ENCODE measurements at regions not wholly inside any gene's neighbourhood (a gene's known extent, or its start where the extent isn't known, plus 50 kb on each side); places are given as distances from the start of the nearest gene placed in this dataset.
"Not testable (repeated sequence)": the region's sequence is repeated elsewhere in the genome, so short reads cannot be mapped to it uniquely, and the experiment has no call there.

DNA sequence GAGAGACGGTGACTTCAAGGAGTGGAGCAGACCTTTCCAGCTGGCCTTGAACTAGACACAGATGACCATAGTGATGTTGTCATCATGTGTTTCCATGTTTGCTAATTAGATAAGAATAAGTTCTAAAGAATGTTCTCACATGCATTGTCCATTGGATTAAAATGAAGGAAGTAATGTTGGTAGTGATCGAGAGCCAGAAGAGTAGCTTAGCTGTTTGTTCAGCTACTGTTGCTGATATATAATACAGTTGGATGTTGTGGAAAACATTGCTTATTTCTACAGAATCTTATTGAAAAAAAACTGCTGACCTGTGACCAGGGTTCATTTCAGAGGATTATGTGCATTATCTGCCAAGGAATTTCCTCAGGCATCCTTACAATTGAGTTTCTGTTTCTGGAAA lies 249.1 kb upstream of the POGK start:
- TF ChIP-seq, protein P1, sequence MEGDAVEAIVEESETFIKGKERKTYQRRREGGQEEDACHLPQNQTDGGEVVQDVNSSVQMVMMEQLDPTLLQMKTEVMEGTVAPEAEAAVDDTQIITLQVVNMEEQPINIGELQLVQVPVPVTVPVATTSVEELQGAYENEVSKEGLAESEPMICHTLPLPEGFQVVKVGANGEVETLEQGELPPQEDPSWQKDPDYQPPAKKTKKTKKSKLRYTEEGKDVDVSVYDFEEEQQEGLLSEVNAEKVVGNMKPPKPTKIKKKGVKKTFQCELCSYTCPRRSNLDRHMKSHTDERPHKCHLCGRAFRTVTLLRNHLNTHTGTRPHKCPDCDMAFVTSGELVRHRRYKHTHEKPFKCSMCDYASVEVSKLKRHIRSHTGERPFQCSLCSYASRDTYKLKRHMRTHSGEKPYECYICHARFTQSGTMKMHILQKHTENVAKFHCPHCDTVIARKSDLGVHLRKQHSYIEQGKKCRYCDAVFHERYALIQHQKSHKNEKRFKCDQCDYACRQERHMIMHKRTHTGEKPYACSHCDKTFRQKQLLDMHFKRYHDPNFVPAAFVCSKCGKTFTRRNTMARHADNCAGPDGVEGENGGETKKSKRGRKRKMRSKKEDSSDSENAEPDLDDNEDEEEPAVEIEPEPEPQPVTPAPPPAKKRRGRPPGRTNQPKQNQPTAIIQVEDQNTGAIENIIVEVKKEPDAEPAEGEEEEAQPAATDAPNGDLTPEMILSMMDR (IDR thresholded peaks at IDR 0.05; ENCODE audit: insufficient read depth, low read depth, low read length): no peak
- Histone ChIP-seq H3K36me3 (ENCODE audit: control insufficient read depth, insufficient read depth, low read length) (no peaks in the 10 kb centered on the region), H3K4me3 (ENCODE audit: low read depth, low read length) (no peak overlapping the region), H3K27me3 (ENCODE audit: control insufficient read depth, insufficient read depth, low read length) (no peaks in the 10 kb centered on the region)
- ChIA-PET CTCF (interaction anchor here (0.9 kb wide), 1 partner anchor 74 kb away, joined by 3 read pairs; no protein-coding TSS in a partner anchor), POLR2A (no interaction called here)
- DNase-seq (ENCODE audit: low read depth): no peak

DNA sequence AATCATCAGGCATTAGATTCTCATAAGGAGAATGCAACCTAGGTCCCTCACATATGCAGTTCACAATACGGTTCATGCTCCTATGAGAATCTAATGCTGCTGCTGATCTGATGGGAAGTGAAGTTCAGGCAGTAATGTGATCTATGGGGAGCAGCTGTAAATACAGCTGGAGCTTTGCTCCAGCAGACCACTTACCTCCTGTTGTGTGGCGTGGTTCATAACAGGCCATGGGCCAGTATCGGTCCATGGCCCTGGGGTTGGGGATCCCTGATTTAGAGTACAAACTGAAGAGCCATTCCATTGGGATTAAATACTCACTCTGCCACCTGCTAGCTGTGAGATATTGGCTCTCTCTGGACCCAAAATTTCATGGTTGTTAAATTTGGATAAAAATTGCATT lies 244.6 kb upstream of the POGK start:
- Histone ChIP-seq H3K36me3 (ENCODE audit: control insufficient read depth, insufficient read depth, low read length) (no peaks in the 10 kb centered on the region), H3K27me3 (ENCODE audit: control insufficient read depth, insufficient read depth, low read length) (no peaks in the 10 kb centered on the region), H3K4me3 (ENCODE audit: low read depth, low read length) (no peak overlapping the region)
- TF ChIP-seq, protein P1 (IDR thresholded peaks at IDR 0.05; ENCODE audit: insufficient read depth, low read depth, low read length): no peak
- ChIA-PET CTCF (no interaction called here), POLR2A (no interaction called here)
- DNase-seq (ENCODE audit: low read depth): no peak

DNA sequence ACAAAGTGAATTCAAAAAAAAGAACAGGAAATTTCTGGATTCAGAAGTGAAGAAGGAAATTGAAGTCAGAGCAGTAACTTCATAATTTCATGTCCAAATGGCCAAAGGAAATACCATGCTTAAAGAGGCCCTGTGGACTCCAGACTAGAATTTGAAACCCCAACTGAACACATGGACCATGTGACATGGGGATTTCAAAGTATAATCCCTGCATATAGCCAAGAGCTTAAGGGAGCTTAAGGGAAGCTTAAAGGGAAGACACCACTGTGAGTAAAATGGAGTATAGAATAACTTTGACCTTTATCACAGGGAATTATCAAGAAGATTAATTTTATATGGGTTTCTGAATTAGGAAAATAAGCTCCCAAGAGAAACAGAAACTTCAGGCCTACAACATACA lies 241.8 kb upstream of the POGK start:
- ChIA-PET POLR2A (no interaction called here), CTCF (no interaction called here)
- Histone ChIP-seq H3K4me3 (ENCODE audit: low read depth, low read length) (no peak overlapping the region), H3K27me3 (ENCODE audit: control insufficient read depth, insufficient read depth, low read length) (no peaks in the 10 kb centered on the region), H3K36me3 (ENCODE audit: control insufficient read depth, insufficient read depth, low read length) (no peaks in the 10 kb centered on the region)
- TF ChIP-seq, protein P1 (IDR thresholded peaks at IDR 0.05; ENCODE audit: insufficient read depth, low read depth, low read length): no peak
- no peak for DNase-seq (ENCODE audit: low read depth)

DNA sequence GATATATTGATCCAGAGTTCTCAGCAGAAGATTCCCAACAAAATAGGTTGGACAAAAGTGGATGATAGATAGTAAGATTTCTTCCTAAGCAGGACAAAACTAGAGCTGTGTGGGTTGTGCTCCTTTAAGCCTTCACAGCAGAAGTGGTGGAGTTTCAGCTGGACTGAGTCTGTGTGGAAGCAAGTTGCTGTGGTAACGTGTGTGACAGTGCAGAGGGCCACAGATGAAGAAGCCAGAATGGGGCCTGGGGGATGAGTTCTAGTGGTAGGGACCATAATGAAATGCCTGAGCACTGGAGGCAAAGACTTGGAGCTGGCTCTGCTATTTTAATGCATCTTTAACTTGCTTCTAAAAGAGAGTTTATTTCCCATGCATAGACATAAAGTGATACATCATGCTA lies 238.7 kb upstream of the POGK start:
- H3K4me3 ChIP-seq (ENCODE audit: low read depth, low read length): no peak overlapping the region
- no peaks in the 10 kb centered on the region for H3K27me3 ChIP-seq (ENCODE audit: control insufficient read depth, insufficient read depth, low read length)
- no peak for DNase-seq (ENCODE audit: low read depth)
- ChIA-PET POLR2A (no interaction called here), CTCF (no interaction called here)
- TF ChIP-seq, protein P1 (IDR thresholded peaks at IDR 0.05; ENCODE audit: insufficient read depth, low read depth, low read length): no peak
- H3K36me3 ChIP-seq (ENCODE audit: control insufficient read depth, insufficient read depth, low read length): no peaks in the 10 kb centered on the region

DNA sequence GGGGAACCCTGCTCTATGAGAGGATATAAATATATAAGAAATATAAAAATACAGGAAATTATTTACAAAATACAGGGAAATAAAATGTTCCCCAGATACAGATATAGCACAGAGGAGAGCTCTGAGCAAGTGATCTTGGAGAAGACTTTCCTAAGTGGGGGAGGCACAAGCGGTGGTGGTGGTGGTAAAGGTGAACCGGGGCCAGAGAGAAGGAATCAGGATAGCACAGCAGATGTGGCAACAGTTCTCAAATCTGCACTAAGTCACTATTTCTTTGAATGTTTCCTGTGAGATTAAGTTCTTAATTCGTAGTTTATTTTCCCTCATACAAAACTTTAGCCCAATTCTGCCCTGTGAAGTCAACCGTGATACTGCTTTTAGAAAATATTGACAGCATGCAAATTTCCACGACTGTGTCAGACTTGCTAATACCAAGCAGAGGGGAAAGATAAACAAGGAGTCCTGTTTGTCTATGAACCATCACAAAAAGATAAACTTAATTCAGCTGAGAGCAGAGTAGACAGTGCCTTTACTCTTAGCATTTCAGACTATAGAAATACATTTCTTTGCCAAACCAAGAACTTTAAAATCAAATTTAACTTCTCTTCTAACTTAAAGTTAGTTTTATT lies 237.5 kb upstream of the POGK start:
- CTCF ChIA-PET: no interaction called here
- POLR2A ChIA-PET: no interaction called here
- DNase-seq (ENCODE audit: low read depth): no peak
- Histone ChIP-seq H3K36me3 (ENCODE audit: control insufficient read depth, insufficient read depth, low read length) (no peaks in the 10 kb centered on the region), H3K27me3 (ENCODE audit: control insufficient read depth, insufficient read depth, low read length) (no peaks in the 10 kb centered on the region), H3K4me3 (ENCODE audit: low read depth, low read length) (no peak overlapping the region)
- TF ChIP-seq, protein P1 (IDR thresholded peaks at IDR 0.05; ENCODE audit: insufficient read depth, low read depth, low read length): no peak

DNA sequence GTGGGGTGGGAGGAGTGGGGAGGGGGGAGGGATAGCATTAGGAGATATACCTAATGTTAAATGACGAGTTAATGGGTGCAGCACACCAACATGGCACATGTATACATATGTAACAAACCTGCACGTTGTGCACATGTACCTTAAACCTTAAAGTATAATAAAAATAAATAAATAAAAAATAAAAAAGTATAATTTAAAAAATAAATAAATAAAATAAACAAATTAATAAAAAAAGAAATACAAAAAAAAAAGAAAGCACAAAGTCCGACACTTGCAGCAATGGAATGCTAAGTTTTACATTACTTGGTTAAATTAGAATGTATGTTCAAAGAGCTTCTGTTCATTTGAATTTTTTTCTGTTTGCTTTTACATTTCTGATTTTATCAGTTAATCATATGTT lies 236.5 kb upstream of the POGK start:
- POLR2A ChIA-PET: not testable (repeated sequence)

More for the DNA sequence above, 236.5 kb upstream of the POGK start:
- H3K36me3 ChIP-seq (ENCODE audit: control insufficient read depth, insufficient read depth, low read length); H3K27me3 ChIP-seq (ENCODE audit: control insufficient read depth, insufficient read depth, low read length); CTCF ChIA-PET; H3K4me3 ChIP-seq (ENCODE audit: low read depth, low read length); DNase-seq (ENCODE audit: low read depth): not testable (repeated sequence)
